Panc1 (cell line): ENCODE measurements at regions not wholly inside any gene's neighbourhood (a gene's known extent, or its start where the extent isn't known, plus 50 kb on each side); places are given as distances from the start of the nearest gene placed in this dataset.

ENCODE experiments used
- ATAC-seq: fragments of 200-7000 bp; cut with Tn5 transposase; 2 replicates; pipeline ENCODE4 v1.9.1; 2020; ENCODE audit warnings: mild to moderate bottlenecking, moderate library complexity
- BruUV-seq: library from RNA; stranded (reverse); fragments of 400-500 nt; replicated peaks from 2 replicates; lab custom pipeline; 2021; lab: Mats Ljungman, UMichigan
- CTCF ChIA-PET: fragments of 300-600 bp; sonication (Branson Sonifier 250); formaldehyde crosslinking; loops from one replicate; lab custom pipeline; 2022; ENCODE audit warnings: antibody characterized with exemption; lab: Charles Lee
- POLR2A ChIA-PET: fragments of 300-600 bp; sonication (Branson Sonifier 250); formaldehyde crosslinking; loops from one replicate; lab custom pipeline; 2022; ENCODE audit warnings: antibody characterized with exemption; lab: Charles Lee
- DNase-seq: peaks from one replicate; pipeline ENCODE4 v3.0.0-alpha.2; 2010; ENCODE audit warnings: low read depth, low spot score
- H3K27ac ChIP-seq: 2 replicates; pipeline ENCODE4 v1.5.1; 2011; ENCODE audit warnings: mild to moderate bottlenecking, low read length, inconsistent platforms
- H3K27me3 ChIP-seq: fragments of 200-500 bp; sonication (Bioruptor generic); 2 replicates; pipeline ENCODE4 v1.6.0; 2014; ENCODE audit warnings: low read length, inconsistent platforms; ENCODE audit not compliant: control insufficient read depth, insufficient read depth
- H3K36me3 ChIP-seq: fragments of 200-500 bp; sonication (Bioruptor generic); 2 replicates; pipeline ENCODE4 v1.5.1; 2014; ENCODE audit warnings: inconsistent platforms, mild to moderate bottlenecking, low read length, moderate library complexity; ENCODE audit not compliant: control insufficient read depth, insufficient read depth
- H3K4me1 ChIP-seq: 2 replicates; pipeline ENCODE4 v1.5.1; 2011; ENCODE audit warnings: inconsistent platforms, mild to moderate bottlenecking, low read length, moderate library complexity; ENCODE audit not compliant: control insufficient read depth, insufficient read depth
- H3K4me3 ChIP-seq, 2 experiments: 2 replicates each; pipeline ENCODE4 v1.5.1; 2011 to 2012; ENCODE audit warnings: low read depth in 2 of 2, low read length in 2 of 2, mild to moderate bottlenecking in 2 of 2, inconsistent platforms in 1 of 2, moderate library complexity in 1 of 2
- H3K9me3 ChIP-seq: fragments of 200-500 bp; sonication (Bioruptor generic); 2 replicates; pipeline ENCODE4 v1.5.1; 2014; ENCODE audit warnings: low read depth, mild to moderate bottlenecking, inconsistent platforms, low read length, moderate library complexity; ENCODE audit not compliant: control insufficient read depth, insufficient read depth
- POLR2AphosphoS5 ChIP-seq: IDR thresholded peaks from 2 replicates; pipeline ENCODE4 v1.6.1; 2012; ENCODE audit warnings: mild to moderate bottlenecking, low read depth, low read length, moderate library complexity
- SIN3A ChIP-seq: IDR thresholded peaks from 2 replicates; pipeline ENCODE4 v1.6.1; 2012; ENCODE audit warnings: low read depth, mild to moderate bottlenecking, low read length, moderate library complexity, borderline replicate concordance; ENCODE audit not compliant: insufficient read depth
- TCF7L2 ChIP-seq: IDR thresholded peaks from 2 replicates; pipeline ENCODE4 v1.6.1; 2011; ENCODE audit warnings: mild to moderate bottlenecking, low read depth, low read length, inconsistent platforms
- in situ Hi-C: cut with HindIII; loops from 2 replicates; pipeline ENCODE4 v1.10.0; 2016; ENCODE audit warnings: low sequenced_read_pairs, low pct_unique_long_range_greater_than_20kb
- intact Hi-C: fragments of 100-400 bp; cut with micrococcal nuclease; formaldehyde crosslinking; loops from one replicate; pipeline ENCODE4 v1.10.0; 2022; ENCODE audit not compliant: unreplicated experiment
- TF ChIP-seq, protein P1 (sequence below): fragments of 450-650 bp; IDR thresholded peaks from 2 replicates; pipeline ENCODE4 v1.5.1; 2017; ENCODE audit warnings: mild to moderate bottlenecking
- TF ChIP-seq, protein P2 (sequence below), 2 experiments: IDR thresholded peaks; 2 replicates each; pipeline ENCODE4 v1.6.1; 2011 to 2012; ENCODE audit warnings: low read depth in 2 of 2, control low read depth in 1 of 2, low read length in 1 of 2, mild to moderate bottlenecking in 1 of 2, moderate library complexity in 1 of 2; ENCODE audit not compliant: insufficient read depth in 1 of 2

DNA sequence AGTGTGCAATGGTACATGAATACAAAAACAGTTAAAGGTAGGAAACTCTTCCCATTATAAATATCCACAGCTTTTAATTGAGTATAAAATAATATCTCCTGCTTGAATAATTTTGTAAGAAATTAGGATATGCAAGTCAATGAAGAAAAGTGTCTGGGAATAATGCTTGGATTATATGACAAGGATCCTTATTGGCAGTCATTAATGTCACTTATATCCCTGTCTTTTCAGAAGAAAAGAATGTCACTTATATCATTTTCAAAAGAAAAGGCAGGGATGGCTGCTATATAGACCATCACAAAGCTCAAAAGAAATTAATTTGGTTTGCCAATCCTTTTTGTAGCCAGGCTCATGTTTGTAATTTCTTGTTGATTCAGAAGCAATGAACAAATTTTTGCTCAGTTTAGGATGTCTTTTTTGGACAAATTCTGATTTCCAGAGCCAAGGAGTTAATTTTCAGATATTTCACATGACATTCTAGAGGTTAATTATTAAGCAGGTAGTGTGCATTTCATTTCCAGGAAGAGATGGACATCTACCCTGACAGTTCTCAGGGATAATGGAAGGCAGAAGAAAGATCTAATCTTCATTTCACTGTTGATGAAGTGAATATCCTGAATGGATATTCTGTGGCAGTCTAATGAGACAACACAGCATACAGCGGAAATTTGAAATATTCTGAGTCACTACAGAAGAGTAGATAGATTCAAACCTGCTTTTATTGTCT, 299.8 kb downstream of the RPS29 start:
- H3K27ac ChIP-seq, result no peak overlapping the region
- ATAC-seq (no peak), DNase-seq (no peak)
- no peak overlapping the region for H3K4me3 ChIP-seq
- CTCF ChIA-PET, result no interaction called here
- no peaks in the 10 kb centered on the region for H3K27me3 ChIP-seq
- no TSS peak for BruUV-seq
- in situ Hi-C loops, result no loop called here
- no peaks in the 10 kb centered on the region for H3K4me1 ChIP-seq
- H3K9me3 ChIP-seq, result no peaks in the 10 kb centered on the region
- TF ChIP-seq TCF7L2, result no peak
- TF ChIP-seq SIN3A, result no peak
- TF ChIP-seq, protein P1, sequence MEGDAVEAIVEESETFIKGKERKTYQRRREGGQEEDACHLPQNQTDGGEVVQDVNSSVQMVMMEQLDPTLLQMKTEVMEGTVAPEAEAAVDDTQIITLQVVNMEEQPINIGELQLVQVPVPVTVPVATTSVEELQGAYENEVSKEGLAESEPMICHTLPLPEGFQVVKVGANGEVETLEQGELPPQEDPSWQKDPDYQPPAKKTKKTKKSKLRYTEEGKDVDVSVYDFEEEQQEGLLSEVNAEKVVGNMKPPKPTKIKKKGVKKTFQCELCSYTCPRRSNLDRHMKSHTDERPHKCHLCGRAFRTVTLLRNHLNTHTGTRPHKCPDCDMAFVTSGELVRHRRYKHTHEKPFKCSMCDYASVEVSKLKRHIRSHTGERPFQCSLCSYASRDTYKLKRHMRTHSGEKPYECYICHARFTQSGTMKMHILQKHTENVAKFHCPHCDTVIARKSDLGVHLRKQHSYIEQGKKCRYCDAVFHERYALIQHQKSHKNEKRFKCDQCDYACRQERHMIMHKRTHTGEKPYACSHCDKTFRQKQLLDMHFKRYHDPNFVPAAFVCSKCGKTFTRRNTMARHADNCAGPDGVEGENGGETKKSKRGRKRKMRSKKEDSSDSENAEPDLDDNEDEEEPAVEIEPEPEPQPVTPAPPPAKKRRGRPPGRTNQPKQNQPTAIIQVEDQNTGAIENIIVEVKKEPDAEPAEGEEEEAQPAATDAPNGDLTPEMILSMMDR, result no peak
- no peak for TF ChIP-seq POLR2AphosphoS5
- TF ChIP-seq, protein P2, sequence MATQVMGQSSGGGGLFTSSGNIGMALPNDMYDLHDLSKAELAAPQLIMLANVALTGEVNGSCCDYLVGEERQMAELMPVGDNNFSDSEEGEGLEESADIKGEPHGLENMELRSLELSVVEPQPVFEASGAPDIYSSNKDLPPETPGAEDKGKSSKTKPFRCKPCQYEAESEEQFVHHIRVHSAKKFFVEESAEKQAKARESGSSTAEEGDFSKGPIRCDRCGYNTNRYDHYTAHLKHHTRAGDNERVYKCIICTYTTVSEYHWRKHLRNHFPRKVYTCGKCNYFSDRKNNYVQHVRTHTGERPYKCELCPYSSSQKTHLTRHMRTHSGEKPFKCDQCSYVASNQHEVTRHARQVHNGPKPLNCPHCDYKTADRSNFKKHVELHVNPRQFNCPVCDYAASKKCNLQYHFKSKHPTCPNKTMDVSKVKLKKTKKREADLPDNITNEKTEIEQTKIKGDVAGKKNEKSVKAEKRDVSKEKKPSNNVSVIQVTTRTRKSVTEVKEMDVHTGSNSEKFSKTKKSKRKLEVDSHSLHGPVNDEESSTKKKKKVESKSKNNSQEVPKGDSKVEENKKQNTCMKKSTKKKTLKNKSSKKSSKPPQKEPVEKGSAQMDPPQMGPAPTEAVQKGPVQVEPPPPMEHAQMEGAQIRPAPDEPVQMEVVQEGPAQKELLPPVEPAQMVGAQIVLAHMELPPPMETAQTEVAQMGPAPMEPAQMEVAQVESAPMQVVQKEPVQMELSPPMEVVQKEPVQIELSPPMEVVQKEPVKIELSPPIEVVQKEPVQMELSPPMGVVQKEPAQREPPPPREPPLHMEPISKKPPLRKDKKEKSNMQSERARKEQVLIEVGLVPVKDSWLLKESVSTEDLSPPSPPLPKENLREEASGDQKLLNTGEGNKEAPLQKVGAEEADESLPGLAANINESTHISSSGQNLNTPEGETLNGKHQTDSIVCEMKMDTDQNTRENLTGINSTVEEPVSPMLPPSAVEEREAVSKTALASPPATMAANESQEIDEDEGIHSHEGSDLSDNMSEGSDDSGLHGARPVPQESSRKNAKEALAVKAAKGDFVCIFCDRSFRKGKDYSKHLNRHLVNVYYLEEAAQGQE (IDR thresholded peaks at IDR 0.05; ENCODE audit: insufficient read depth in 1 of 2, low read depth in 2 of 2, low read length in 1 of 2), result no peak
- POLR2A ChIA-PET, result no interaction called here
- no peaks in the 10 kb centered on the region for H3K36me3 ChIP-seq
- intact Hi-C loops, result no loop called here

DNA sequence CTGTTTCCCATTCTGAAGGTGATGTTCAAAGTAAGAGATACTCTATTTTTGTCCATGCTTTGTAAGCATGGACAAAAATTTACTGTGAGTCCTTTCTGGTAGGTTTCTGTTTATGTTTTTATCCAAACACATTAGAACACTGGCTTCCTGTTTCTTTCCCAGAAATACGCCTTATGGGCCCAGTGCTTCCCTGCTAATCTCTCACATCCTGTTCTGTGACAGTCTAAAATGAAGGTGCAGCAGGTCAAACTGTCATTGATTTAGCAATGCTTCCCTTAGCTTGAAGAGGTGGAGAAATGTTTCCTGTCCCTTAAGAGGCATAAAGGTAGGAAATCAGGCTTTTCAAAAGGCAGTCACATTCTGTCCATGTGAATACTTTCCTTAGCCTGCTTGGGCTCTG, 305.6 kb downstream of the RPS29 start:
- CTCF ChIA-PET, result no interaction called here

More for the DNA sequence above, 305.6 kb downstream of the RPS29 start:
- TF ChIP-seq POLR2AphosphoS5 (no peak), TCF7L2 (no peak), SIN3A (no peak)
- TF ChIP-seq, protein P1, result no peak
- TF ChIP-seq, protein P2 (IDR thresholded peaks at IDR 0.05; ENCODE audit: insufficient read depth in 1 of 2, low read depth in 2 of 2, low read length in 1 of 2), result no peak
- no peaks in the 10 kb centered on the region for H3K27me3 ChIP-seq
- H3K4me3 ChIP-seq, result no peak overlapping the region
- DNase-seq (no peak), ATAC-seq (no peak)
- intact Hi-C loops, result no loop called here
- H3K36me3 ChIP-seq, result no peaks in the 10 kb centered on the region
- H3K9me3 ChIP-seq, result no peaks in the 10 kb centered on the region
- BruUV-seq, result no TSS peak
- H3K4me1 ChIP-seq, result no peaks in the 10 kb centered on the region
- in situ Hi-C loops, result no loop called here
- H3K27ac ChIP-seq, result no peak overlapping the region
- POLR2A ChIA-PET, result no interaction called here
